Common myeloid progenitor, CD34-positive (primary cell): ENCODE measurements at regions not wholly inside any gene's neighbourhood (a gene's known extent, or its start where the extent isn't known, plus 50 kb on each side); places are given as distances from the start of the nearest gene placed in this dataset.

Experiments
- CTCF ChIA-PET: fragments of 350-600 bp; sonication (Branson Sonifier 250); formaldehyde crosslinking; loops from one replicate; lab custom pipeline; 2021; ENCODE audit warnings: antibody characterized with exemption; lab: Charles Lee
- POLR2A ChIA-PET: fragments of 350-600 bp; sonication (Branson Sonifier 250); formaldehyde crosslinking; loops from one replicate; lab custom pipeline; 2021; ENCODE audit warnings: antibody characterized with exemption; lab: Charles Lee
- DNase-seq, 3 donors: peaks; one replicate each; pipeline versions ENCODE4 v3.0.0 to v3.0.0-alpha.2; 2013
- H3K27ac ChIP-seq, 2 experiments: 1 replicate in 1 of 2; 2 replicates in 1 of 2; pipeline ENCODE4 v1.7.0; 2013; ENCODE audit warnings: inconsistent platforms in 2 of 2, low read length in 2 of 2, mild to moderate bottlenecking in 2 of 2, low read depth in 1 of 2, moderate library complexity in 1 of 2; ENCODE audit not compliant: severe bottlenecking in 2 of 2, insufficient read depth in 1 of 2, poor library complexity in 1 of 2
- H3K27me3 ChIP-seq, 5 experiments: replicated peaks in 2 of 5; 1 replicate in 3 of 5; 2 replicates in 2 of 5; pipeline versions ENCODE4 v1.6.1 to v1.7.0; 2013; ENCODE audit warnings: low read length in 4 of 5, mild to moderate bottlenecking in 2 of 5, moderate library complexity in 2 of 5, inconsistent platforms in 1 of 5; ENCODE audit not compliant: insufficient read depth in 5 of 5, control insufficient read depth in 4 of 5
- H3K36me3 ChIP-seq, 4 experiments: 1 replicate in 2 of 4; 2 replicates in 2 of 4; pipeline versions ENCODE4 v1.6.1 to v1.7.0; 2013; ENCODE audit warnings: low read length in 3 of 4, control low read depth in 1 of 4, mild to moderate bottlenecking in 1 of 4; ENCODE audit not compliant: control insufficient read depth in 4 of 4, insufficient read depth in 4 of 4
- H3K4me1 ChIP-seq, 4 experiments: 1 replicate in 3 of 4; 2 replicates in 1 of 4; pipeline versions ENCODE4 v1.6.1 to v1.7.1; 2013; ENCODE audit warnings: low read length in 3 of 4, mild to moderate bottlenecking in 3 of 4, control low read depth in 1 of 4, inconsistent platforms in 1 of 4, moderate library complexity in 1 of 4; ENCODE audit not compliant: control insufficient read depth in 4 of 4, insufficient read depth in 4 of 4; ENCODE audit errors: control extremely low read depth in 1 of 4
- H3K4me3 ChIP-seq, 7 experiments: 1 replicate in 4 of 7; 2 replicates in 3 of 7; pipeline versions ENCODE4 v1.5.1 to v1.7.0; 2013; ENCODE audit warnings: mild to moderate bottlenecking in 7 of 7, low read length in 6 of 7, moderate library complexity in 6 of 7, inconsistent platforms in 2 of 7, low read depth in 2 of 7, control low read depth in 1 of 7; ENCODE audit not compliant: insufficient read depth in 4 of 7, control insufficient read depth in 1 of 7; ENCODE audit errors: extremely low read depth in 1 of 7
- H3K9me3 ChIP-seq, 5 experiments: 1 replicate in 4 of 5; 2 replicates in 1 of 5; pipeline versions ENCODE4 v1.6.1 to v1.7.1; 2013; ENCODE audit warnings: low read length in 4 of 5, mild to moderate bottlenecking in 2 of 5, inconsistent platforms in 1 of 5, low read depth in 1 of 5, moderate library complexity in 1 of 5; ENCODE audit not compliant: control insufficient read depth in 4 of 5, insufficient read depth in 2 of 5; ENCODE audit errors: control extremely low read depth in 1 of 5
- WGBS: methylation state at CpG from one replicate; pipeline ENCODE4 v1.1.5; 2013; ENCODE audit not compliant: insufficient coverage; 5-methylcytosine and 5-hydroxymethylcytosine counted together

DNA sequence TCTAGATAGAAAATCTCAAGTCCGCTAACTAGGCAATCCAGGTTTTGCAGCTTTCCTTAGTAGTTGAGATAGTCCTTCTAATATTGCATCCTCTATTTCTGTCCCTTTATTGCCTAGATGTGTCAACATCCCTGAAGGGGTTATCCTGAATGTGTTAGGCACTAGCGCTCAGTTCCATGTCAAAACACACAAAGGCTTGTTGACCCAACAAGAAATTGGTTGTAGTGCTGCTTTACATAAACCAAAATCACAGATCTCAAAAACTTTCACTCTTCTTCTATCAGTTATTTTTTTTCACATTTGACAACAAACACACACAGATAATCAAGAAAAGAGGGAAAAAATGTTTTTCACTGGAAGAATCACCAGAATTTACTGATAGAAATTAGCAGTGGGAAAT is 51.4 kb upstream of the SOX2 start:
- H3K36me3 ChIP-seq, result no peaks in the 10 kb centered on the region
- no peaks in the 10 kb centered on the region for H3K9me3 ChIP-seq
- DNase-seq, result no peak
- POLR2A ChIA-PET, result no interaction called here
- no peak overlapping the region for H3K27ac ChIP-seq
- H3K27me3 ChIP-seq, result no peaks in the 10 kb centered on the region
- H3K4me1 ChIP-seq, result no peaks in the 10 kb centered on the region
- 100% methylated on average over 1 of the region's 2 CpGs for WGBS
- no peak overlapping the region for H3K4me3 ChIP-seq
- CTCF ChIA-PET, result no interaction called here

DNA sequence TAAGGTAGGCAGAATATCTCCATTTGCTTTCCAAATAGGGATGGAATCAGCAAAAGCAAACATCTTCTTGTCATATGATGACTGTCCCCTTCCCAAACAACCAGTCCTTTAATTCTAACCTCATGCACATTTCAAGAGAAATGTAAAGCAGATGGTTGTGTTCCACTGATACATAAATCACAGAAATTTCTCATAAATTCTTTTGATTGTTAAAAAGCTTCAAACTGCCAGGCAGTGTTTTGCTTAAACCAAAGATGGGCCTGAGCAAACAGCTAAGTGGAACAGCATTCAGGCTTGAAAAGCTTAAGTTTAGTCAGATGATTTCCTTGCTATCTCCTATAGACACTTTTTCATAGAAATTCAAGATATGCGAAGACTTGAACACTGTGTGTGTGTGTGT is 74.3 kb upstream of the SOX2 start:
- WGBS, result no CpG with 5 or more reads among the region's 1 CpG
- H3K9me3 ChIP-seq, result no peaks in the 10 kb centered on the region
- H3K36me3 ChIP-seq, result no peaks in the 10 kb centered on the region
- CTCF ChIA-PET, result no interaction called here
- DNase-seq, result no peak
- H3K4me1 ChIP-seq, result no peaks in the 10 kb centered on the region
- H3K4me3 ChIP-seq, result no peak overlapping the region
- POLR2A ChIA-PET, result no interaction called here
- no peak overlapping the region for H3K27ac ChIP-seq
- peaks cover 0 to 2% (median 0%) of the 10 kb centered on the region in 5 experiments for H3K27me3 ChIP-seq

DNA sequence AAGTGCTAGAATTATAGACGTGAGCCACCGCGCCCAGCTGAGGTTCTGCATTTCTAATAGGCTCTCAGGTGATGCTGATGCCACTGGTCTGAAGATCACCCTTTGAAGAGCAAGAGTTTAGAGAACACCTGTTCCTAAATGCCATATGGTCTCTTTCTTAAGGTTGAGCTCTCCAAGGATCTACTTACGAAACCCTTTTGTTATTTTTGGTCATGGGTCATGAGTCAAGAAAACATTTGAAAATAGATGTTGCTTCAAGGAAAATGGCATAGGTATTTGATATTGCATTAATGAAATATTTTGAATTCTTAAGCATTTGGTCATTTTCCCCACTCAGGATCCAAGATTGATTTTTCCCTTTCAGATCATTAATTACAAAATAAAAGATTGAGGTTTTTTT is 74.7 kb upstream of the SOX2 start:
- 98% methylated on average over 4 of the region's 4 CpGs for WGBS
- ChIA-PET CTCF (no interaction called here), POLR2A (no interaction called here)
- Histone ChIP-seq H3K27ac (no peak overlapping the region), H3K36me3 (no peaks in the 10 kb centered on the region), H3K27me3 (peaks cover 0 to 2% (median 0%) of the 10 kb centered on the region in 5 experiments), H3K4me1 (no peaks in the 10 kb centered on the region), H3K4me3 (no peak overlapping the region), H3K9me3 (no peaks in the 10 kb centered on the region)
- DNase-seq, result no peak

DNA sequence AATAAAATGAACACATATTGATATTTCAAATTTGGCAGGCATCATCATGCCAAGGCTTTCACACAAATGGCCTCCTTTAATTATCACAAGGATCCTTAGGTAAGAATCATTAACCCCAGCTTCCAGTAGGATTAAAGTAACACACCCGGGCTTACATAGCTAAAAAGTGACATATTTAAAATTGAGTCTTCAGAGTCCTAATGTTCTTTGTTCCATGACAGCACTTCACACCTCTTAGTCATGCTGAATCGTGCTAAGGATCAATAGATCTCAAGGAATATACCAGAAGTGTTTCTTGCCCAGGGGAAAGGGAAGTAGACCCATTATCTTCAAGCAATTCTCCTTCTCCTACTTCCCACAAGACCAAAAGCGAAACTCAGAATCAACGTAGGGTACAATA is 76.6 kb upstream of the SOX2 start:
- Histone ChIP-seq H3K36me3 (no peaks in the 10 kb centered on the region), H3K9me3 (no peaks in the 10 kb centered on the region), H3K4me1 (no peaks in the 10 kb centered on the region), H3K27me3 (no peaks in the 10 kb centered on the region), H3K27ac (no peak overlapping the region), H3K4me3 (no peak overlapping the region)
- DNase-seq, result no peak
- 33% methylated on average over 1 of the region's 4 CpGs for WGBS
- ChIA-PET CTCF (interaction anchor here (0.6 kb wide), 1 partner anchor 375 kb away, joined by 3 read pairs; no protein-coding TSS in a partner anchor), POLR2A (no interaction called here)

DNA sequence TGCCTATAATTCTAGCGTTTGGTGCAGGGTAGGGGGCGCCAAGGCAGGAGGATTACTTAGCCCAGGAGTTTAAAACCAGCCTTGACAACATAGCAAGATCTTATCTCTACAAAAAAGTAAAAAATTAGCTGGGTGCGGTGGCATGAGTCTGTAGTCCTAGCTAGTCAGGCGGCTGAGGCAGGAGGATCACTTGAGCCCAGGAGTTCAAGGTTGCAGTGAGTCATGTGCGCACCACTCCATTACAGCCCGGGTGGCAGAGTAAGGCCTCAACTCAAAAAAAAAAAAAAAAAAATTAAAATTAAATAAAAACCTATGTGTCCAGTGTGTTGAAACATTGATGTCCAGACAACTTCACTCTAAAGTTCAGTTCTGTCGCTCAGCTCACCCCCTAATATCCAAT is 78.2 kb upstream of the SOX2 start:
- CTCF ChIA-PET, result no interaction called here
- H3K27me3 ChIP-seq, result no peaks in the 10 kb centered on the region
- H3K27ac ChIP-seq, result no peak overlapping the region
- WGBS, result 100% methylated on average over 2 of the region's 7 CpGs
- no peak for DNase-seq
- no peaks in the 10 kb centered on the region for H3K4me1 ChIP-seq
- H3K4me3 ChIP-seq, result no peak overlapping the region
- no peaks in the 10 kb centered on the region for H3K9me3 ChIP-seq
- no peaks in the 10 kb centered on the region for H3K36me3 ChIP-seq
- POLR2A ChIA-PET, result interaction anchor here (0.7 kb wide), 1 partner anchor 48 kb away, joined by 4 read pairs; no protein-coding TSS in a partner anchor

DNA sequence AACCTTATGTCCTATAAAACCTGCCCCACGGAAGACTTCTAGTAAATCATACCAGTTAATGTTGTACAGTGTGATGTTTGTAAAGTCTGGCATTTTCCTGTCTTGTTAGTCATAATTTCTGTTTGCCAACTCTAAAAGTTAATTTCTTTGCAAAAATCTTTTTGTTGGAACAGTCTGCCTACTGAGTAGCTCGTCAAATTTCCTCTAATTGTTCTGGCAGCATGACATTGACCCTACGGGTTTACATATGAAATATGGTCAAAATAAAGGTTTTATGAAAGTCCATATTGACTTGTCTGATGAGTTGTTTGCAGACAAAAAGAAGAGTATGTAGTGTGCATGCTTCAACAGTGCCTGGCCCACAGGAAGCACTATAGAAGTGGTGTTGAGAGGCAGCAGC is 79.8 kb upstream of the SOX2 start:
- no peaks in the 10 kb centered on the region for H3K36me3 ChIP-seq
- no peaks in the 10 kb centered on the region for H3K9me3 ChIP-seq
- WGBS, result 96% methylated on average over 2 of the region's 3 CpGs
- no peaks in the 10 kb centered on the region for H3K4me1 ChIP-seq
- ChIA-PET CTCF (interaction anchor here (0.7 kb wide), 1 partner anchor 1052 kb away, joined by 5 read pairs; no protein-coding TSS in a partner anchor), POLR2A (no interaction called here)
- no peak for DNase-seq
- H3K4me3 ChIP-seq, result no peak overlapping the region
- no peak overlapping the region for H3K27ac ChIP-seq
- H3K27me3 ChIP-seq, result no peaks in the 10 kb centered on the region

DNA sequence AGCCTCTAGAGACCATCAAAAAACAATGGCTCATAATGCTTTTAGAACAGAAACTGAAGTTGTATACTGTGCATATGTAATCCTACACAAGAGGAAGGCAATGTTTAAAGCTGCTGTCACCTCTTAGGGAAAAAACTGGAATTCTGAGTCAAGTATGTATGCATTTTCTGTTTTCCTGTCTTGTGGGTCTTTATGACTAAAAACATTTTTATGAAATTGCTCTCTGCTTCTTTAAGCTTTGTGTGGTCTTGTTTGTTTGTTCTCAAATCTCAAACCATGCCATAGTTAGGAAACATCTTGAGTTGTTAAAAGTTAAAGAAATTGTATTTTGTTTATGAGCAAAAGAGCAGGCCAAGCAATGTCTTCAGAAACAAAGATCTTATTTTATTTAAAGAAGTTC is 80.9 kb upstream of the SOX2 start:
- Histone ChIP-seq H3K9me3 (no peaks in the 10 kb centered on the region), H3K27me3 (no peaks in the 10 kb centered on the region), H3K4me3 (no peak overlapping the region), H3K4me1 (no peaks in the 10 kb centered on the region), H3K36me3 (no peaks in the 10 kb centered on the region), H3K27ac (no peak overlapping the region)
- ChIA-PET POLR2A (no interaction called here), CTCF (no interaction called here)
- DNase-seq, result no peak
